GM23338 (cell line): ENCODE measurements at regions not wholly inside any gene's neighbourhood (a gene's known extent, or its start where the extent isn't known, plus 50 kb on each side); places are given as distances from the start of the nearest gene placed in this dataset.

ENCODE experiments used
- ATAC-seq: fragments of 200-7000 bp; cut with Tn5 transposase; 3 replicates; pipeline ENCODE4 v1.9.1; 2020
- DNase-seq: peaks from one replicate; pipeline ENCODE4 v3.0.0-alpha.2; 2015; ENCODE audit warnings: low spot score
- H2AFZ ChIP-seq: fragments of 200-600 bp; sonication (generic); 2 replicates; pipeline ENCODE4 v1.8.0; 2016; ENCODE audit warnings: antibody characterized with exemption, mild to moderate bottlenecking, moderate library complexity
- H3F3A ChIP-seq: fragments of 200-600 bp; sonication (generic); replicated peaks from 2 replicates; pipeline ENCODE4 v1.8.0; 2017; ENCODE audit warnings: antibody characterized with exemption, mixed run types, low read depth
- H3K27ac ChIP-seq: fragments of 200-600 bp; sonication (generic); 2 replicates; pipeline ENCODE4 v1.6.1; 2016; ENCODE audit warnings: low read depth
- H3K27me3 ChIP-seq: fragments of 200-600 bp; sonication (generic); 2 replicates; pipeline ENCODE4 v1.8.0; 2016; ENCODE audit warnings: mild to moderate bottlenecking, mixed run types, moderate library complexity; ENCODE audit not compliant: insufficient read depth
- H3K36me3 ChIP-seq: fragments of 200-600 bp; sonication (generic); 2 replicates; pipeline ENCODE4 v1.8.0; 2016; ENCODE audit warnings: mild to moderate bottlenecking; ENCODE audit not compliant: insufficient read depth
- H3K4me1 ChIP-seq: fragments of 200-600 bp; sonication (generic); 2 replicates; pipeline ENCODE4 v1.8.0; 2016; ENCODE audit warnings: mild to moderate bottlenecking, moderate library complexity; ENCODE audit not compliant: insufficient read depth
- H3K4me2 ChIP-seq: fragments of 200-600 bp; sonication (generic); 2 replicates; pipeline ENCODE4 v1.7.1; 2017; ENCODE audit warnings: mixed run types
- H3K4me3 ChIP-seq: fragments of 200-600 bp; sonication (generic); 2 replicates; pipeline ENCODE4 v1.6.1; 2016; ENCODE audit warnings: mixed run types
- H3K79me2 ChIP-seq: fragments of 200-600 bp; sonication (generic); replicated peaks from 2 replicates; pipeline ENCODE4 v1.8.0; 2017; ENCODE audit warnings: mild to moderate bottlenecking; ENCODE audit not compliant: insufficient read depth
- H3K9me2 ChIP-seq: fragments of 200-600 bp; sonication (generic); 2 replicates; pipeline ENCODE4 v1.8.0; 2017; ENCODE audit not compliant: insufficient read depth
- H4K20me1 ChIP-seq: fragments of 200-600 bp; sonication (generic); replicated peaks from 2 replicates; pipeline ENCODE4 v1.8.0; 2017; ENCODE audit warnings: mild to moderate bottlenecking; ENCODE audit not compliant: insufficient read depth
- H3K27ac Mint-ChIP-seq: 2 replicates; pipeline ENCODE4 v1.8.0; 2020; ENCODE audit warnings: inconsistent platforms, mild to moderate bottlenecking, moderate library complexity, mixed read lengths
- H3K27me3 Mint-ChIP-seq: 3 replicates; pipeline ENCODE4 v1.8.0; 2022; ENCODE audit warnings: low read depth, mild to moderate bottlenecking, moderate library complexity, mixed read lengths, inconsistent platforms; ENCODE audit not compliant: insufficient read depth, poor library complexity
- H3K36me3 Mint-ChIP-seq: 3 replicates; pipeline ENCODE4 v1.8.0; 2021; ENCODE audit warnings: low read depth, mild to moderate bottlenecking, inconsistent platforms, moderate library complexity, mixed read lengths
- H3K4me1 Mint-ChIP-seq: 3 replicates; pipeline ENCODE4 v1.8.0; 2020; ENCODE audit warnings: mild to moderate bottlenecking, inconsistent platforms, mixed read lengths
- H3K4me3 Mint-ChIP-seq: 3 replicates; pipeline ENCODE4 v1.8.0; 2021; ENCODE audit warnings: moderate library complexity, mild to moderate bottlenecking, inconsistent platforms, mixed read lengths
- H3K9me3 Mint-ChIP-seq: 3 replicates; pipeline ENCODE4 v1.8.0; 2020; ENCODE audit warnings: moderate library complexity, mild to moderate bottlenecking, inconsistent platforms, mixed read lengths
- CREB1 ChIP-seq: fragments of 250-450 bp; sonication (Bioruptor Pico); IDR thresholded peaks from 2 replicates; pipeline ENCODE4 v1.5.0; 2020; ENCODE audit warnings: low read depth, mild to moderate bottlenecking, moderate library complexity
- EZH2 ChIP-seq: fragments of 200-600 bp; sonication (generic); IDR thresholded peaks from one replicate; pipeline ENCODE4 v1.8.0; 2017; ENCODE audit warnings: antibody characterized with exemption, mild to moderate bottlenecking, low read depth; ENCODE audit not compliant: unreplicated experiment
- EZH2phosphoT487 ChIP-seq: fragments of 200-600 bp; sonication (generic); IDR thresholded peaks from one replicate; pipeline ENCODE4 v1.8.1; 2018; ENCODE audit warnings: antibody characterized with exemption; ENCODE audit not compliant: unreplicated experiment
- NANOG ChIP-seq: IDR thresholded peaks from 2 replicates; pipeline ENCODE4 v1.6.1; 2016; ENCODE audit warnings: antibody characterized with exemption, borderline replicate concordance
- POLR2AphosphoS5 ChIP-seq: IDR thresholded peaks from 2 replicates; pipeline ENCODE4 v1.6.1; 2016; ENCODE audit warnings: antibody characterized with exemption, low read depth
- STAT1 ChIP-seq: IDR thresholded peaks from one replicate; pipeline ENCODE4 v1.6.1; 2016; ENCODE audit warnings: antibody characterized with exemption; ENCODE audit not compliant: unreplicated experiment
- ZNF114 ChIP-seq: fragments of 250-450 bp; sonication (Bioruptor Pico); IDR thresholded peaks from 2 replicates; pipeline ENCODE4 v1.5.0; 2020; ENCODE audit warnings: mild to moderate bottlenecking, moderate library complexity
- TF ChIP-seq, protein P1 (sequence below), 2 experiments: fragments of 200-600 bp in 1 of 2; sonication (generic) in 1 of 2; conservative IDR thresholded peaks; 2 replicates each; pipeline versions ENCODE4 v1.5.1 to v1.6.1; 2016 to 2017; ENCODE audit warnings: antibody characterized with exemption in 2 of 2, low read depth in 2 of 2, mild to moderate bottlenecking in 2 of 2, moderate library complexity in 1 of 2
- TF ChIP-seq, protein P2 (sequence below): IDR thresholded peaks from one replicate; pipeline ENCODE4 v1.6.1; 2018; ENCODE audit warnings: antibody characterized with exemption; ENCODE audit not compliant: unreplicated experiment
- TF ChIP-seq, protein P3 (sequence below): fragments of 250-450 bp; sonication (Bioruptor Pico); IDR thresholded peaks from 2 replicates; pipeline ENCODE4 v1.5.0; 2020; ENCODE audit warnings: mild to moderate bottlenecking, moderate library complexity

DNA sequence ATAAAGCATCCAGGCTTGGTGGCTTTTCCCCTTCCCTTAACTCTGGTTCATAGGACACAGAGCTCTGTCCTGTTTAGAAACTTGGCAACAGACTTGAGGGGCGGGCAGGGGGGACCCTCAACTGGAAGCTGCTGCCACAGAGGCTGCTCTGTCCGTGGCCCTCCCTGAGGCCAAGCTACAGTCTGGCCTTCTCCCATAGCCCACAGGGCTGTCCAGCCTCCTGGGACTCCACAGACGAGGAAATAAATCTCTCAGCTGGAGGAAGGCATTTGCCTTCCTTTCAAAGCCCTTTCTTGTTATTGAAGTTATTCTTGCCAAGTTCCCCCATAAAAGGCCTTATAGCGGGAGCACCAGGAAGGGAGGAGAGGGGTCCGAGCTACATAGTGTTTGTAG lies 248.8 kb upstream of the TPM1 start:
- Mint-ChIP-seq H3K27ac (no peak overlapping the region), H3K4me1 (peaks cover 22% of the 10 kb centered on the region), H3K9me3 (no peaks in the 10 kb centered on the region), H3K36me3 (no peaks in the 10 kb centered on the region; the same call in 2 of the 3 replicates), H3K4me3 (no peak overlapping the region), H3K27me3 (peaks cover 2% of the 10 kb centered on the region)
- H3K27me3 ChIP-seq = no peaks in the 10 kb centered on the region
- TF ChIP-seq EZH2 = no peak
- TF ChIP-seq, protein P1, sequence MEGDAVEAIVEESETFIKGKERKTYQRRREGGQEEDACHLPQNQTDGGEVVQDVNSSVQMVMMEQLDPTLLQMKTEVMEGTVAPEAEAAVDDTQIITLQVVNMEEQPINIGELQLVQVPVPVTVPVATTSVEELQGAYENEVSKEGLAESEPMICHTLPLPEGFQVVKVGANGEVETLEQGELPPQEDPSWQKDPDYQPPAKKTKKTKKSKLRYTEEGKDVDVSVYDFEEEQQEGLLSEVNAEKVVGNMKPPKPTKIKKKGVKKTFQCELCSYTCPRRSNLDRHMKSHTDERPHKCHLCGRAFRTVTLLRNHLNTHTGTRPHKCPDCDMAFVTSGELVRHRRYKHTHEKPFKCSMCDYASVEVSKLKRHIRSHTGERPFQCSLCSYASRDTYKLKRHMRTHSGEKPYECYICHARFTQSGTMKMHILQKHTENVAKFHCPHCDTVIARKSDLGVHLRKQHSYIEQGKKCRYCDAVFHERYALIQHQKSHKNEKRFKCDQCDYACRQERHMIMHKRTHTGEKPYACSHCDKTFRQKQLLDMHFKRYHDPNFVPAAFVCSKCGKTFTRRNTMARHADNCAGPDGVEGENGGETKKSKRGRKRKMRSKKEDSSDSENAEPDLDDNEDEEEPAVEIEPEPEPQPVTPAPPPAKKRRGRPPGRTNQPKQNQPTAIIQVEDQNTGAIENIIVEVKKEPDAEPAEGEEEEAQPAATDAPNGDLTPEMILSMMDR (conservative IDR thresholded peaks at IDR 0.05; ENCODE audit: low read depth in 2 of 2) = no peak
- no peak for TF ChIP-seq STAT1
- TF ChIP-seq NANOG = no peak
- TF ChIP-seq, protein P2, sequence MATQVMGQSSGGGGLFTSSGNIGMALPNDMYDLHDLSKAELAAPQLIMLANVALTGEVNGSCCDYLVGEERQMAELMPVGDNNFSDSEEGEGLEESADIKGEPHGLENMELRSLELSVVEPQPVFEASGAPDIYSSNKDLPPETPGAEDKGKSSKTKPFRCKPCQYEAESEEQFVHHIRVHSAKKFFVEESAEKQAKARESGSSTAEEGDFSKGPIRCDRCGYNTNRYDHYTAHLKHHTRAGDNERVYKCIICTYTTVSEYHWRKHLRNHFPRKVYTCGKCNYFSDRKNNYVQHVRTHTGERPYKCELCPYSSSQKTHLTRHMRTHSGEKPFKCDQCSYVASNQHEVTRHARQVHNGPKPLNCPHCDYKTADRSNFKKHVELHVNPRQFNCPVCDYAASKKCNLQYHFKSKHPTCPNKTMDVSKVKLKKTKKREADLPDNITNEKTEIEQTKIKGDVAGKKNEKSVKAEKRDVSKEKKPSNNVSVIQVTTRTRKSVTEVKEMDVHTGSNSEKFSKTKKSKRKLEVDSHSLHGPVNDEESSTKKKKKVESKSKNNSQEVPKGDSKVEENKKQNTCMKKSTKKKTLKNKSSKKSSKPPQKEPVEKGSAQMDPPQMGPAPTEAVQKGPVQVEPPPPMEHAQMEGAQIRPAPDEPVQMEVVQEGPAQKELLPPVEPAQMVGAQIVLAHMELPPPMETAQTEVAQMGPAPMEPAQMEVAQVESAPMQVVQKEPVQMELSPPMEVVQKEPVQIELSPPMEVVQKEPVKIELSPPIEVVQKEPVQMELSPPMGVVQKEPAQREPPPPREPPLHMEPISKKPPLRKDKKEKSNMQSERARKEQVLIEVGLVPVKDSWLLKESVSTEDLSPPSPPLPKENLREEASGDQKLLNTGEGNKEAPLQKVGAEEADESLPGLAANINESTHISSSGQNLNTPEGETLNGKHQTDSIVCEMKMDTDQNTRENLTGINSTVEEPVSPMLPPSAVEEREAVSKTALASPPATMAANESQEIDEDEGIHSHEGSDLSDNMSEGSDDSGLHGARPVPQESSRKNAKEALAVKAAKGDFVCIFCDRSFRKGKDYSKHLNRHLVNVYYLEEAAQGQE = no peak
- TF ChIP-seq EZH2phosphoT487 = no peak
- TF ChIP-seq, protein P3, sequence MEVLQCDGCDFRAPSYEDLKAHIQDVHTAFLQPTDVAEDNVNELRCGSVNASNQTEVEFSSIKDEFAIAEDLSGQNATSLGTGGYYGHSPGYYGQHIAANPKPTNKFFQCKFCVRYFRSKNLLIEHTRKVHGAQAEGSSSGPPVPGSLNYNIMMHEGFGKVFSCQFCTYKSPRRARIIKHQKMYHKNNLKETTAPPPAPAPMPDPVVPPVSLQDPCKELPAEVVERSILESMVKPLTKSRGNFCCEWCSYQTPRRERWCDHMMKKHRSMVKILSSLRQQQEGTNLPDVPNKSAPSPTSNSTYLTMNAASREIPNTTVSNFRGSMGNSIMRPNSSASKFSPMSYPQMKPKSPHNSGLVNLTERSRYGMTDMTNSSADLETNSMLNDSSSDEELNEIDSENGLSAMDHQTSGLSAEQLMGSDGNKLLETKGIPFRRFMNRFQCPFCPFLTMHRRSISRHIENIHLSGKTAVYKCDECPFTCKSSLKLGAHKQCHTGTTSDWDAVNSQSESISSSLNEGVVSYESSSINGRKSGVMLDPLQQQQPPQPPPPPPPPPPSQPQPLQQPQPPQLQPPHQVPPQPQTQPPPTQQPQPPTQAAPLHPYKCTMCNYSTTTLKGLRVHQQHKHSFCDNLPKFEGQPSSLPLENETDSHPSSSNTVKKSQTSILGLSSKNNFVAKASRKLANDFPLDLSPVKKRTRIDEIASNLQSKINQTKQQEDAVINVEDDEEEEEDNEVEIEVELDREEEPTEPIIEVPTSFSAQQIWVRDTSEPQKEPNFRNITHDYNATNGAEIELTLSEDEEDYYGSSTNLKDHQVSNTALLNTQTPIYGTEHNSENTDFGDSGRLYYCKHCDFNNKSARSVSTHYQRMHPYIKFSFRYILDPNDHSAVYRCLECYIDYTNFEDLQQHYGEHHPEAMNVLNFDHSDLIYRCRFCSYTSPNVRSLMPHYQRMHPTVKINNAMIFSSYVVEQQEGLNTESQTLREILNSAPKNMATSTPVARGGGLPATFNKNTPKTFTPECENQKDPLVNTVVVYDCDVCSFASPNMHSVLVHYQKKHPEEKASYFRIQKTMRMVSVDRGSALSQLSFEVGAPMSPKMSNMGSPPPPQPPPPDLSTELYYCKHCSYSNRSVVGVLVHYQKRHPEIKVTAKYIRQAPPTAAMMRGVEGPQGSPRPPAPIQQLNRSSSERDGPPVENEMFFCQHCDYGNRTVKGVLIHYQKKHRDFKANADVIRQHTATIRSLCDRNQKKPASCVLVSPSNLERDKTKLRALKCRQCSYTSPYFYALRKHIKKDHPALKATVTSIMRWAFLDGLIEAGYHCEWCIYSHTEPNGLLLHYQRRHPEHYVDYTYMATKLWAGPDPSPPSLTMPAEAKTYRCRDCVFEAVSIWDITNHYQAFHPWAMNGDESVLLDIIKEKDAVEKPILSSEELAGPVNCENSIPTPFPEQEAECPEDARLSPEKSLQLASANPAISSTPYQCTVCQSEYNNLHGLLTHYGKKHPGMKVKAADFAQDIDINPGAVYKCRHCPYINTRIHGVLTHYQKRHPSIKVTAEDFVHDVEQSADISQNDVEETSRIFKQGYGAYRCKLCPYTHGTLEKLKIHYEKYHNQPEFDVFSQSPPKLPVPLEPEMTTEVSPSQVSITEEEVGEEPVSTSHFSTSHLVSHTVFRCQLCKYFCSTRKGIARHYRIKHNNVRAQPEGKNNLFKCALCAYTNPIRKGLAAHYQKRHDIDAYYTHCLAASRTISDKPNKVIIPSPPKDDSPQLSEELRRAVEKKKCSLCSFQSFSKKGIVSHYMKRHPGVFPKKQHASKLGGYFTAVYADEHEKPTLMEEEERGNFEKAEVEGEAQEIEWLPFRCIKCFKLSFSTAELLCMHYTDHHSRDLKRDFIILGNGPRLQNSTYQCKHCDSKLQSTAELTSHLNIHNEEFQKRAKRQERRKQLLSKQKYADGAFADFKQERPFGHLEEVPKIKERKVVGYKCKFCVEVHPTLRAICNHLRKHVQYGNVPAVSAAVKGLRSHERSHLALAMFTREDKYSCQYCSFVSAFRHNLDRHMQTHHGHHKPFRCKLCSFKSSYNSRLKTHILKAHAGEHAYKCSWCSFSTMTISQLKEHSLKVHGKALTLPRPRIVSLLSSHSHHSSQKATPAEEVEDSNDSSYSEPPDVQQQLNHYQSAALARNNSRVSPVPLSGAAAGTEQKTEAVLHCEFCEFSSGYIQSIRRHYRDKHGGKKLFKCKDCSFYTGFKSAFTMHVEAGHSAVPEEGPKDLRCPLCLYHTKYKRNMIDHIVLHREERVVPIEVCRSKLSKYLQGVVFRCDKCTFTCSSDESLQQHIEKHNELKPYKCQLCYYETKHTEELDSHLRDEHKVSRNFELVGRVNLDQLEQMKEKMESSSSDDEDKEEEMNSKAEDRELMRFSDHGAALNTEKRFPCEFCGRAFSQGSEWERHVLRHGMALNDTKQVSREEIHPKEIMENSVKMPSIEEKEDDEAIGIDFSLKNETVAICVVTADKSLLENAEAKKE (CRISPR knock-in tag) = no peak
- no peak for TF ChIP-seq ZNF114 (CRISPR knock-in tag)
- TF ChIP-seq CREB1 (CRISPR knock-in tag) = no peak
- TF ChIP-seq POLR2AphosphoS5 = no peak
- DNase-seq (no peak), ATAC-seq (no peak)
- no peaks in the 10 kb centered on the region for H3K9me2 ChIP-seq
- no peak overlapping the region for H3K4me2 ChIP-seq
- H2AFZ ChIP-seq = no peak overlapping the region
- no peak overlapping the region for H3K4me3 ChIP-seq
- no peaks in the 10 kb centered on the region for H4K20me1 ChIP-seq
- H3K36me3 ChIP-seq = no peaks in the 10 kb centered on the region
- H3K79me2 ChIP-seq = no peaks in the 10 kb centered on the region
- H3K27ac ChIP-seq = no peak overlapping the region
- peaks cover 12% of the 10 kb centered on the region for H3K4me1 ChIP-seq
- H3F3A ChIP-seq = no peaks in the 10 kb centered on the region
